ENCODE measurements at regions not wholly inside any gene's neighbourhood (a gene's known extent, or its start where the extent isn't known, plus 50 kb on each side); places are given as distances from the start of the nearest gene placed in this dataset.

DNA sequence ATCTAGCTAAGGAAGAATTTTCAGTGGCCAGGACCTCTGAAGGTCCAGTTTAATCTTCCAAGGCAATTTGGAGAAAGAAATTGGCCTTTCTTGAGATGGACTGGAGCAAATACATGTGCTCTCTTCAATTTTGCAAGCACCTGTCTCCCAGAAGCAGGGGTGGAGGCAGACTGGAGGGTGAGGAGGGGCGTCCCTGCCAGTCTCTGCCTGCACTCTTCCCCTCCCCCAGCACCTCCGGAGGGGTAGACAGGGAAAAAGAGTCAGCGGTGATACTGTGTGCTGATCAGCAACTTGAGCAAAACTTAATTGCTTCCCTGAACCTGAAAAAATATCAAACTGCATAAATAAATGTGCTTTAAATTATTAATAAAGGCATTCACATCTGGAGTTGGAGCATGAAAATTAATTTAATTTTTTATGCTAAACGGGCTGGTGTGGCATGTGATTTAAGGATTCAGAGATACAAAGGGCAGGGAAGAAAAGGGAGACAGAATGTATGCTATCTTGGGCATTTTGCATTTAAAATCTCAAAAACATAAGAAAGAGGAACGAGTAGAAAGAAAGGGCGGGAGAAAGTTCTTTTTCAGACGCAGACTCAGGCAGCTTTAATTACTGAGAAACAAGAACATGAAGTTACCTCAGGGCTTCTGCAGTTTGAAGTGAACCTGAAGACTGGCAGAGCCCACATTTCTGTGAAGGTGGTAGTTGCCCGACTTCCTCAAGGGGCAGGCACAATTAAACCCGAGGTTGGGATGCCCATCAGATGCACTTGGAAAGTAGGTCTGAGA is 319.7 kb downstream of the UACA start:
- DNase-seq, result no peak

DNA sequence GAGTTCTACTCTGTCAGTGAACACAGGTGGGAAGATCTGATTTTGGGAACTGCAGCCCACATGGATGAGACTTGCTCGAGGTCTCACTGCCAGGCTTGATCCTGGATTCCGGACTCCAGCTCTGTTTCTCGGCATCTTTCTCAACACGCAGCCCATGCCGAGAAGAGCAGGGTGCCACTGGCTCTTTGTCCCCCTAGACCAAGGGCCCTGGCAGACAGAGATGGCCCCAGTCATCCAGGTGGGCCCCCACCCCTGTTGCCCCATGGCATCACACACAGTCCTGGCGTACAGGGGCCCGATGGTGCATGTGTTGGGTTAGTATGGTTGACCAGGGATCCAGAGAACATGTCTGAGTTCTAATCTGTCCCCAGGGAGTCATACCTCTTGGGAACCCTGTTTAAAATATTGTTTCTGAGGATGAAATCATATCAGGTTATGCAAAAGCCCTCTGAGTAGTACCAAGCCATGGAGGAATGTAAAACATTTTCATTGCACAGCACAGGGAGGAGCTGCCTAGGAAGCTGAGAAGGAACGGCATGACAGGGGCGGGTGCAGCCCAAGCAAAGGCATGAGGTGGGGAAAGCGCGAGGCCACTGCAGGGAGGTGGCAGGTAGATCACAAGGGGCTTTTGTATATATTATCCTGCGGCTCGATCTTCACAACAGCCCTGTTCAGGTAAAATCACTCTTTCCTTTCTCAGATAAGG is 320.6 kb downstream of the UACA start:
- no peak for DNase-seq

DNA sequence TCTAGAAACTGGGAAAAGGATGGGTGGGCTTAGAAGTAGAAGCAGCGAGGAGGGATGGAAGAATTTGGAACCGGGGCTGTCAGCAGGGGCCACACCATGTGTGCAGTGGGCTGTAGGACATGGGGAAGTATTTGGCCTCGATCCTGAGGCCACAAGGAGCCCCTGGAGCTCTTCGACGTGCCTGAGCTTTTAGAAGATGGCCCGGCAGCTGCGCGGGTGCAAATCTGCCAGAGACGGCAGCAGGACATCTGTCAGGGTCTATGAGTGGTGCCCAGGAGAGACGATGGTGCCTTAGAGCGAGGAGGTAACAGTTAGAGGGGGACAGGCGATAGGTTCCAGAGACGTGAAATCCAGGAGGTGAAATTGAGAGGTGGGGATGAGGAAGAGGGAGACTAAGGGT is 321.1 kb downstream of the UACA start:
- no peak for DNase-seq

DNA sequence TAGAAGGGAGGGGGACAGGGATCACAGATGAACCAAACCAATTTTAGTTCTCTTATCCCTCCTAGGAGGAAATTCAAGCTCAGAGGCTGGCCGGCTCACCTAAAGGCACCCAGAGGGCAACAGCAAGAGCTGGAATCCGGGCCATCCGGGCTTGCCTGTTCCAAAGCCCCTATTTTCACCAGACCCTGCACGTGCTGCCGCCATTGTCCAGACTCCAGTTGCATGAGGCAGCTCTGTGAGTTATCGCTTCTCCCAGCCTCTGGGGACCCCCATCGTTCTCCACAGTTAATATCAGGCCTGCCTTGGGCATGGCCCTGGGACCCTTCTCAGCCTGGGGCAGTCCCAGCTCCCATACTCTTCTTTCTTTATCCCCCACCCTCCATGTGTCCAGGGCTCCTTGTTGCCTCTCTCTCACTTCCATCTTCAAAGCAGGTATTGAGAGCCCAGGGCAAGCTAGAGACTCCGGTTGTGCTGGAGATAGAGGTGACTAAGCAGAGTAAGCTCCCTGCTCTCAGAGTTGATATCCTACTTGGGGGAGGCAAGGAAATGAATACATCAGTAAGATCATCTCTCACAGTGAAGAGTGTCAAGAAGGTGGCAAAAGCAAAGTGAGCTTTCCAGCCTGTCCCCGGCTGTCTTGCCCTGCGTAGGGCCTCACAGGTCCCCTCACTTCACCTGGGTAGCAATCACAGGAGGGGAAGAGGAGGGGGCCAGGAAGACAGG is 322.8 kb downstream of the UACA start:
- no peak for DNase-seq

DNA sequence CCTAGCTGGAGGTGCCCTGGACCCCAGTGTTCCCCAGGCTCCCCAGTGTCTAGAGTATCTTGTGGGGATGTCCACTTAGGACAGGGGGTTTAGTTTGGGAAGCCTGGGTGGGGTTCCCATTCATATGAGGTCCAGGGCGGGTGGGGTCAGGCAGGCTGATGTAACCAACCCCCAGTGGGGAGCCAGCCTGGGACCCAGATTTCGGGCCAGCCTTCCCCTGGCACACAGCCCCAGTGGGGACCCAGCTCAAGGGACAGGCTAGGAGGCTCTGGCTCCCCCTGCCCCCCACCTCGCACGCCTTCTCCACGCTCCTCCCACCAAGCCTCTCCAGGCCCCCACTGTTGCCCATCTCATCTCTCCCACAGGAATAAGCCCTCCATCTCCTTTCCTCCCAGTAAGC is 323.5 kb downstream of the UACA start:
- no peak for DNase-seq

DNA sequence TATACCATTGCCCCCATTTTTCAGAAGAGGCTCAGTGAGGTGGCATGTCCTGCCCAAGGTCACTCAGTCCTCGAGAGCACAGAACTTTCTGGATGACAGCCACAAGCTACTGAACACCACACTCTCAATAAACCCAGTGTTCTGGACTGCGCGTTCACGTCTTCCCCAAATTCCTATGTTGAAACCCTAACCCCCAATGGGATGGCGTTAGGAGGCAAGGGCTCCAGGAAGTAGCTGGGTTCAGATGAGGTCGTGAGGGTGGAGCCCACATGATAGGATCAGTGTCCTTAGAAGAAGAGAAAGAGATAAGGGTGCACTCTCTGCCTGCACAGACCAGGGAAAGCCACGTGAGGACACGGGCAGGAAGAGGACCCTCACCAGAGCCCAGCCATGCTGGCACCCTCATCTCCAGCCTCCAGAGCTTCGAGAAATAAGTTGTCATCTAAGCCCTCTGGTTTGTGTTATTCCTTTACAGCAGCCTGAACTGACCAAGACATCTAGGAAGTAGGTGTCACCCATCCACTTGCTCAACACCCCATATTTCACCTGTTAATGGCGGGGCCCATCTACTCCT is 324.0 kb downstream of the UACA start:
- no peak for DNase-seq

DNA sequence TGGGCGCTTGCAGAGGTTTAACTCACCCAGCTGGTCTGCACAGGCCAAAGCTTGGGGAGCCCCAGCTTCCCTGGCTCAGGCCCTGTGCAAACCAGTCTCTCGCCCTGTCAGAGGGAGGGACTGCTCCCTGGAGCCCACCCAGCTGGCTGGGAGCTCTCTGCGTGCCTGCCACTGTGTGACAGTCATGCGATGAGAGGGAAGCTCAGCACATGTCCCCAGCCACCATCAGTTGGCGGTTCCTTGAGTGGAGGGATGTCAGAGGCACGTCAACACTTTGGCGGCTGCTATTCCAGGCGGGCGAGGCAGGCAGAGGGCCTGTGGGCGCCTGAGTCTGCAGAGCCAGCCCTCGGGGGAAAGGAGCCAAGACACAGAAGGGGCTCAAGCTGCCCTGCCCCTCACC is 324.6 kb downstream of the UACA start:
- no peak for DNase-seq

DNA sequence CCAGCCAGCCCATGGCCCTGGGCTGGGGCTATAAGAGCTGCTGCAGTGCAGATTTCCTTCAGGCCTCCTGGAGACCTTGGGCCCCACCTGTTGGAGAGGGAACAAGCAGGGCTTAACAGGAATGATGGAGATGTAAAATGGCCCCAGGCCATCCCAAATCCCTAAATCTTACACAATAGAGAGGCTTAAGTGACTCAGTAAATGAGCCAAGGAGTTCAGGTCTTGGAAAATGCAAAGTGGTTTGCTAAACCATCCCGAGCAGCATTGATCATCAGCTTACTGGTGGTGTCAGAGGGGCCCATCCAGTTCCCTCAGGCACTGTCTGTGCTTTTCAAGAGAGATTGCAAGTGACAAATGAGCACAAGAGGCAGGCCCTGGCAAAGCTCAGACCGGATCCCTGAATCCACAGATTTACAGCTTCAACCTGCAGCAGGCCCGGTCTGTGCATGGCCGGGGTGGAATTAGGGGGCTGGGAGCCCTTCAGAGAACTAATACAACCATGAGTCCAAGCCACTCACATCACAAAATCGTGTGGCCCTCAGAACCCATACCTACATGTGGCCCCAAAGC is 325.4 kb downstream of the UACA start:
- no peak for DNase-seq

DNA sequence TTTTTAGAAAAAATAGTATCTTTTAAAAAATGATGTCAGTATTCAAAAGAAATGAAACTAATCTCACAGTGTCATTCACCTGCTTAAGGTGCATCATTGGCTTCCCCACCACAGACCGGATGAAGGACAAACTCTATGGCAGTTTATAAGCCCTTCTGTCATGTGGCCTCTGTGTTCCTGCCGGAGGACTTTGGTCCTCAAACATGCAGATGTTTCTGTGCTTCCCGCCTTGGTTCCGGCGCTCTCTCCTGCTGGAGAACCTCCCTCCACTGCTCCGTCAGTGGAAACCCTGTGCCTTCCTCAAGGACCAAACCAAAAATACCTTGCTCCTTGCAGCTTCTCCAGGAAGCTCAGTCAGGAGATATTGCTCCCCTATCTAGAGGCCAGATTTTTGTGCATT is 326.3 kb downstream of the UACA start:
- DNase-seq, result no peak

DNA sequence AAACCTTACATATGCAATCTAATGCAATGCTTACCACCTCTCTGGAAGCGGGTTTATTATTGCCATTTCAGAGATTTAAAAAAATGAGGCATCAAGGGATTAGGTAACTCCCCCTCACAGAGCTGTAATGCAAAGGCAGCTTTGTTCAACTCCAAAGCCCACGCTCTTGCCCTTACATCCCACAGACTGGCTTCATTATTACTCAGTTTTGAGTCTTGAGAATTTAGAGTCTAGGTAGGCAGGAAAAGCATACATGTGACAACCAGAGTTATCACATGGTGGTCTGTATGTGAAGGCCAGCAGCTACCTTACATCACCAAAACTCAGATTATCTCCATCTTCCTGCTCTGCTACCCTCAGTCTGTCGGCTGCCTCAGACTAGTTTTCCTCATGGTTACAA is 326.9 kb downstream of the UACA start:
- no peak for DNase-seq

DNA sequence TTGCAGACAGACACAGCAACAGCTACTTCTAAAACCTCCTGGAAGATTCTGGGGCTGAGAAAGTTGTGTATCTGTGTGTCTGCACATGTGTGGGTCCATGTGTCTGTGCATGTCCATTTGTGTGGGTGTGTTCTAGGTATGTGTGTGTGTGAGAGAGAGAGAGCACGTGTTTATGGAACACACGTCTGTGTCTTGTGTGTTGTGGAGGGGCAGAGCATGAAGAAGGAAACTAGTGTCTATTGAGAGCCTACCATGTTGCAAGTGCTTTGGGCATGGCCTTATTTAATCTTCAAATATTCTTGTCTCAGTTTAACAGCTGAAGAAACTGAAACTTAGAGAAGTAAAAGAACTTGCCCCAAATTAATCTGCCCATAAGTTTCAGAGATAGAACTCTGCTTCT is 327.5 kb downstream of the UACA start:
- no peak for DNase-seq

DNA sequence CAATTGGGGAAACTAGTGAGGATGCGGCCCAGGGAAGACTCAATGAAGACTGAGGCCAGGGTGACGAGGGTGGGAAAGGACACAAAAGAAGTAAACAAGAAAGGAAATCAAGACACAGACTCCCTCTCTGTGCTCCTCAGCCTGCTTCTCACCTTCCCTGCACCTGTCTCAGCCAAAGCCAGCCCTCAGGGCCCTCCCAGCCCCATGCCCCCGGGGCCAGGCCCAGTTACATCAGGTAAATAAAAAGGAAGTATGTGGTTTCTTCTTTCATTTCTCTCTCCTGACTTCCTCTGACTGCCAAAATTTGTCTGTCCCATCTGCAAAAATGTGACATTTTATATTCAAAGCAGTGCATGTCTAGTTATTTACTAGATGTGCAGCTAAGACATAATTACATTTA is 328.0 kb downstream of the UACA start:
- no peak for DNase-seq

DNA sequence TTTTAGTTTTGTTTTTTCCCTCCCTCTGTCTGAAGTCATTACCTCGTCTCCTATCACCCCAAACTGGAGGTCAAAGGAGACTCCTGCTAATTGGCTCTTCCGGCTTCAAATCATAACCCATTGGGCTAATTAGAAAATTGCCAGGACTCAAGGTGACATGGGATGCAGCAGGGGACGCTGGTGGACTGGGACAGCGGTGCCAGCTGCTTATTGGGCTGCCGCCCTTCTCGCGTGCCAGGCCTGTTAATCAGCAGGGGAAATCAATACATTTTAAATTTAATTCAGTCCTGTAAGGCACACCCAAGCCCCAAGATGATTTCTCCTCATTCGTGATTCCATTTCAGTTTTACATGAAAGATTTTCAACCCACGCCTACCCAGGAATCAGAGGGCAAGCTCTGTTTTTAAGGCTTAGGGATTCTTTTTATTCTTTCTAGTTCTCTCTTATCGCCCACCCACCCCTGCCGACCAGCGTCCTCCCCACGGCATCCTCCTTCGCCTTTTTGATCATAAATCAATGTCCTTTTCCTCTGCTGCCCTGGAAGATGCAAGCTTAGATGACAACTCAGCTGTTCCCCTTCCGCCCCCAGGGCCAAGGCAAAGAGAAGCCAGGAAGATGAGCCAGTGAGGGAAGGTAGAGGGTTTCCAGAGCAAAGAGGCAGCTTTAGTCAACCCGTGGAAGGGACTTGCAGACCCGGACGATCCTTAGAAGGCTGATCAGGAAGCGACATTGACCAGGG is 329.6 kb downstream of the UACA start:
- DNase-seq, result no peak

DNA sequence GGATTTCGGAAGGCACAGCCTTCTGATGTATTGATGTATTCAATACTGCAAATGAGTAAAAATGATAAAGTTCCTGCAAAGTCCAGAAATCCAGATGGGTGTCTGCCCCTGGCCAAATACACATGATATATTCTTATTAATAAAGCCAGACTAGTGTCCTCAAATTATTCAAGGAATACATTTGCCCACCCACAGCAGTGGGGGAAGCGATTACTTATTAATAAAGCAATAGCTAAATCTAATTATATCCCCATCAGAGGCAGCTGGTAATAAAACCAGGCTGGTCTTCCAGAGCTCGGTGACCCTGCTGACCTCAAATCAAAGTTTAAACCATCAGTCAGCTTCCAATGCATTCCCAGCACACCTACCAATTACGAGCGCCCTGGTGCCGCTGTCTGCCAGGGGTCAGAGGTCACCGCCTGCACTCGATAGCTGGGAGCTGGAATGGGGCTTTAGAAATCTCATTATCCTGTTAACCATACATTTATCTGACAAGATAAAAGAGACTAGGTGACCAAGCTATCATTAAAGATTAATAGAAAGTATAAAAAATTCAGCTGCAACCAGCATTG is 330.3 kb downstream of the UACA start:
- DNase-seq, result no peak

DNA sequence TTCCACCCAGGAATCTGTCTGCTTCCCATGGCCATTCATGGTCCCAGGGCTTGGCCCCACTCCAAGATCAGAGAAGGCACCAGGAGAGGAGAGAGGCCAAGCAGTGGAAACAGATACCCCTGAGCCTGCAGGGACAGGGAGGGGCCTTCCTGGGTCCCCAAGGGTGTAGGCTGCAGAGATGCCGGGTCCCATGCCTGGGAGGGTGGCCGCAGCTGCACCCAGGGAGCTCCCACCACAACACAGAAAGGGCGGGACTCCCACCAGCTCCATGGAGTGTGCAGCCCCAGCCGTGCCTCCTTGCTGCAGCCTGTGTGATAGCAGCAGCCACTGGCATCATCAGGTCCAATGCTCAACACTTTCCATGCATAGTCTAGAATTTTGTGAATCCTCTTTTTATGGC is 331.5 kb downstream of the UACA start:
- DNase-seq, result no peak

DNA sequence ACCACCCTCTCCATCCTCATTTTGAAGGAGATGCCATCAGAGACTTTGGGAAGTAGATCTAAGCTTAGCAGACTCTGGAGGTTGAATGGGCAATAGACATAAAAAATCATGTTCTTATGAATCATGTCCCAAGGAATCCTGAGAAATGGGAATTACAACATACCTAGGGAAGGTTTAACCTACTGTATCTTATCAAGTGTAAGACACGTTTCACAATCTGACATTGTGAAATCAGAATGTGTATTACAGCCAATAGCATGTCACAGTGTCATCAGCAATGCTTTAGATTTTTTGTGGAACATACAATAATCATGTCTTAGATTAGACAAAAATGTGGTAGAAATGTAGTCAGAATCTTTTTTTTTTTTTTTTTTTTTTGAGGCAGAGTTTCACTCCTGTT is 332.4 kb upstream of the TLE3 start:
- peak in 1 of 3 donors; percentile 51 for DNase-seq

DNA sequence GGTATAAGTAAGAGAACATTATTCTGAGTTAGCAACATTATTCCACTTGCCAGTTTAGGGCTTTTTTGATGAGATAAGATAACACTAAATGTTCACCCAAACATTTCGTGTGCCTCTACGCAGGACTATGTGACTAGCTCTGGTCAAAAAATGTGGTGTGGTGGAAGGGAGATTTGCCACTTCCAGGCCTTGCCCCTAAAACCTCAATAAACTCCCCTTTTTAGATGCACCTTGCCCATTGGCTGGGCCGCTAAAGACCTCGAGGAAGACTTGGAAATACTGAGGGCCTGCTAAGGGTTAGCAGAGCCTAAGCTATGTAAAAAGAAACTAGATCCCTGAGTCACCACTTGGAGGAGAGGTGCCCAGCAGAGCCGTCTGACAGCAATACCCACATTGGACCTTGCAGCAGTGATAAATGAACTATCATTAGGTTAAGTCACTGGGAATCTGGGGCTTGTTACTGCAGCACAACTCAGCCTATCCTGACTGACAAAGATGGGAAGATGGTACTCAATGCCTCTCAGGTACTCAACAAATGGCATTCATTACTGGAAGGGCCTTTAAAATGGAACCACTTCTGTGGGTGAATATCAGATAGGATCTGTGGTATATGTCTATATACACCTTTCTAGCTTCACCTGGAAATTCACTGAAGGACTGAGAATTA is 331.5 kb upstream of the TLE3 start:
- no peak for DNase-seq

DNA sequence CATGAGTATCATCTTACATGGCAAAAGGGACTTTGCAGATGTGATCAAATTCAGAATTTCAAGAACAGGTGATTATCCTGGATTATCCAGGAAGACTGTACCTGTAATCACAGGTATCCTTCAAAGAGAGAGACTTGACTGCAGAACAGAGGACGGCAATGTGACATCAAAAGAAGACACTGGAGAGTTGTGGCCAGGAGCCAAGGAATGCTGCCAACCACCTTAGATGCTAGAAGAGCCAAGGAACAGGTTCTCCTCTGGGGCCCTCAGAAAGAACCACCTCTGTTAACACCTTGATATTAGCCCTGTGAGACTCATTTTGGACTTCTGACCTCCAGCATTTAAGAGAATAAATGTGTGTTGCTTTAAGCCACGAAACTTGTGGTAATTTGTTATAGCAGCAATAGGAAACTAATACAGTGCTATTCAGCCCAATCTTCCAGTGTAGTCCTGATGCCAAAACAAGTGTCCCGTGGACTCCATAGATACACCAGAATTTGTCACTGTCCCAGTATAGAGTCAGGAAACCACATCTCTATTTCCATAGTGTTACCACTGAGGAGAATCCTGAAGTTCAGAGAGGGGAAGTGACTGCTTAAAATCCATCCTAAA is 330.6 kb upstream of the TLE3 start:
- DNase-seq, result no peak

DNA sequence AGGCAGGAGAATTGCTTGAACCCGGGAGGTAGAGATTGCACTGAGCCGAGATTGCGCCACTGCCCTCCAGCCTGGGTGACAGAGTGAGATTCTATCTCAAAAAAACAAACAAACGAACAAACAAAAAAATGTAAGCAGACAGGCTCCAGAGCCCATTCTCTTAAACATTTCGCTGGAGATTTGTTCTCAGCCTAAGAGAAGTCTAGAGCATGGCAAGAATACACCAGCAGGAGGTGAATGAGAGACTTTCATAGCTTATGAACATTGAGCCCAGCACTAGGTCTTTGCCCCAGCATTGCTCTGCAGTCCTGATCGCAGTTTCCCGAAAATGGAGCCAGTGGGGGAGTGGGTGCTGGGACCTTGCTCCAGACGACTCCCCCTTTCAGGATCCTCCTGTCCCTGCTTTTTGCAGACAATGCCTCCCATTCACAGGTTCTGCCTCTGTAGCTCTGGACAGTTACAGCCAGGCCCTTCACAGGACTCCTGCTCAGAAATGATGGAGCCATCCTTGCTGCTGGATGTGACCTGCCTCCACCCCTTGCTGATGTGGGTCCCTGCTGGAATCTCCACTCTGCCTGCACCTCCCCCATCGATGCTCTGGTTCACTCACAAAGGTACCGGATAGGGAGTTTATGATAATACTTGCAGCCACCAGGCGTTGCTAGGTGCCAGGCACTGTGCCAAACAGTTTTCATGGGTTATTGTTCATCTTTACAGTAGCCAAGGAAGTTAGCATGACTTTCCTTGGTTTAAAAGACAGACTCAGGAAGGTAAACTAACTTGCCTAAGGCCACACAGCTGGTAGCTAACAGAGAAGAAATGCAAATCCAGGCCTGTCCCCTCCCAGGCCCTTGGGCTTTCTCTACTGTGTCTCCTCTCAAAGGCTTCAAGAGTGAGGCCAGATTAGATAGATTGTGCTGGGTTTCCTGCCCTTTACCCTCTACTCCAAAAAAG is 329.7 kb upstream of the TLE3 start:
- no peak for DNase-seq

All from muscle of back (tissue), 3 donors.